Brain microvascular endothelial cell (primary cell): ENCODE measurements at regions not wholly inside any gene's neighbourhood (a gene's known extent, or its start where the extent isn't known, plus 50 kb on each side); places are given as distances from the start of the nearest gene placed in this dataset.

ENCODE experiments used
- DNase-seq: peaks from one replicate; pipeline ENCODE4 v3.0.0-alpha.2; 2020
- H3K27ac ChIP-seq: fragments of 250-450 bp; sonication (Bioruptor Pico); 2 replicates; pipeline ENCODE4 v1.5.1; 2020; ENCODE audit warnings: mild to moderate bottlenecking, moderate library complexity
- H3K27me3 ChIP-seq: fragments of 250-450 bp; sonication (Bioruptor Pico); replicated peaks from 2 replicates; pipeline ENCODE4 v1.5.1; 2020; ENCODE audit warnings: mild to moderate bottlenecking
- H3K36me3 ChIP-seq: fragments of 250-450 bp; sonication (Bioruptor Pico); replicated peaks from 2 replicates; pipeline ENCODE4 v1.5.1; 2020; ENCODE audit warnings: mild to moderate bottlenecking
- H3K4me3 ChIP-seq: 2 replicates; pipeline ENCODE4 v1.5.1; 2011; ENCODE audit warnings: low read depth, mild to moderate bottlenecking, control low read depth, low read length, moderate library complexity
- in situ Hi-C: cut with HindIII; loops from 2 replicates; pipeline ENCODE4 v1.10.0; 2017; ENCODE audit warnings: low sequenced_read_pairs, low pct_ligation_motif_present
- TF ChIP-seq, protein P1 (sequence below): IDR thresholded peaks from 2 replicates; pipeline ENCODE4 v1.5.1; 2011; ENCODE audit warnings: low read depth, mild to moderate bottlenecking, moderate library complexity, low read length, control low read depth, inconsistent platforms; ENCODE audit errors: missing control alignments

GRCh38 chr6:105458551-105458950 lies 55.7 kb upstream of the PREP start:
- TF ChIP-seq, protein P1, sequence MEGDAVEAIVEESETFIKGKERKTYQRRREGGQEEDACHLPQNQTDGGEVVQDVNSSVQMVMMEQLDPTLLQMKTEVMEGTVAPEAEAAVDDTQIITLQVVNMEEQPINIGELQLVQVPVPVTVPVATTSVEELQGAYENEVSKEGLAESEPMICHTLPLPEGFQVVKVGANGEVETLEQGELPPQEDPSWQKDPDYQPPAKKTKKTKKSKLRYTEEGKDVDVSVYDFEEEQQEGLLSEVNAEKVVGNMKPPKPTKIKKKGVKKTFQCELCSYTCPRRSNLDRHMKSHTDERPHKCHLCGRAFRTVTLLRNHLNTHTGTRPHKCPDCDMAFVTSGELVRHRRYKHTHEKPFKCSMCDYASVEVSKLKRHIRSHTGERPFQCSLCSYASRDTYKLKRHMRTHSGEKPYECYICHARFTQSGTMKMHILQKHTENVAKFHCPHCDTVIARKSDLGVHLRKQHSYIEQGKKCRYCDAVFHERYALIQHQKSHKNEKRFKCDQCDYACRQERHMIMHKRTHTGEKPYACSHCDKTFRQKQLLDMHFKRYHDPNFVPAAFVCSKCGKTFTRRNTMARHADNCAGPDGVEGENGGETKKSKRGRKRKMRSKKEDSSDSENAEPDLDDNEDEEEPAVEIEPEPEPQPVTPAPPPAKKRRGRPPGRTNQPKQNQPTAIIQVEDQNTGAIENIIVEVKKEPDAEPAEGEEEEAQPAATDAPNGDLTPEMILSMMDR, result no peak
- Histone ChIP-seq H3K36me3 (no peaks in the 10 kb centered on the region), H3K27me3 (no peaks in the 10 kb centered on the region), H3K27ac (no peak overlapping the region), H3K4me3 (no peak overlapping the region)
- in situ Hi-C loops, result no loop called here
- DNase-seq, result no peak

DNA sequence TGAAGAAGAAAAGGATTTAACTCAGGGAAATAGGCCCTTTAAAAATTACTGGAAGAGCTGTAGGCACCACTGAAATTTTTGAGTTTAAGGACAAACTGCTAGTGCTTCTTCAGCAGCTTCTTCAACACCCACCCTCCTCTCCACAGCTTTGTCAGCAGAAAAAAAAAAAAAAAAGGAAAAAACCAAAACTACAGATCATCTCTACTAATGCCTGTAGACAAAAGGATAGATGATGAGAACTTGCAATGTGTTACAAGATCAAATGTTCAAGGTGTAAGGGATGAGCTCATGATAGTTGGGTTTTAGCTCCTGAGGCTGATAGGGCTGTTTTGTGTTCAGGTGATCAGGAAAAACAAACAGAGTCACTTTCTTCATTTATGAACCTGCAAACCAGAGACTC lies 55.2 kb upstream of the PREP start:
- no peaks in the 10 kb centered on the region for H3K27me3 ChIP-seq
- H3K36me3 ChIP-seq, result no peaks in the 10 kb centered on the region
- no peak for DNase-seq
- H3K4me3 ChIP-seq, result no peak overlapping the region
- TF ChIP-seq, protein P1, result no peak
- no peak overlapping the region for H3K27ac ChIP-seq
- in situ Hi-C loops, result no loop called here

DNA sequence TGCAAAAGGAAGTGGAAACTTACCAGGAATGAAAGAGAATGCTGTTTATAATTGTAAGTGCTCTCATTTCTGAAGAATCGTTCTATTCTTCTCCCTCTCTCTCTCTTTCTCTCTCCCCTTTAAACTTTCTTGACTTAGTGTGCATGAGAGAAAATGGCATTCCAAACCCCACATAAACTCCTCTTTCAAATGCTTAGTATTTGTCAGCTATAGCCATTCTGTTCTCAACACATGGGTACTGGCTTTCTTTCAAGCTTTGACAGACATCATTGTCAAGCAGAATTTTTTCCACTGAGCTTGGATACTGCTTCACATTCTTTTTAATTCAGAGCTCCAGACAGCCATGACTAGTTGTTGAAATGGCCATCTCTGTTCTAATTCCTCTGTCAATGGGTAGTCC lies 51.1 kb upstream of the PREP start:
- TF ChIP-seq, protein P1, result no peak
- H3K4me3 ChIP-seq, result no peak overlapping the region
- no peak overlapping the region for H3K27ac ChIP-seq

DNA sequence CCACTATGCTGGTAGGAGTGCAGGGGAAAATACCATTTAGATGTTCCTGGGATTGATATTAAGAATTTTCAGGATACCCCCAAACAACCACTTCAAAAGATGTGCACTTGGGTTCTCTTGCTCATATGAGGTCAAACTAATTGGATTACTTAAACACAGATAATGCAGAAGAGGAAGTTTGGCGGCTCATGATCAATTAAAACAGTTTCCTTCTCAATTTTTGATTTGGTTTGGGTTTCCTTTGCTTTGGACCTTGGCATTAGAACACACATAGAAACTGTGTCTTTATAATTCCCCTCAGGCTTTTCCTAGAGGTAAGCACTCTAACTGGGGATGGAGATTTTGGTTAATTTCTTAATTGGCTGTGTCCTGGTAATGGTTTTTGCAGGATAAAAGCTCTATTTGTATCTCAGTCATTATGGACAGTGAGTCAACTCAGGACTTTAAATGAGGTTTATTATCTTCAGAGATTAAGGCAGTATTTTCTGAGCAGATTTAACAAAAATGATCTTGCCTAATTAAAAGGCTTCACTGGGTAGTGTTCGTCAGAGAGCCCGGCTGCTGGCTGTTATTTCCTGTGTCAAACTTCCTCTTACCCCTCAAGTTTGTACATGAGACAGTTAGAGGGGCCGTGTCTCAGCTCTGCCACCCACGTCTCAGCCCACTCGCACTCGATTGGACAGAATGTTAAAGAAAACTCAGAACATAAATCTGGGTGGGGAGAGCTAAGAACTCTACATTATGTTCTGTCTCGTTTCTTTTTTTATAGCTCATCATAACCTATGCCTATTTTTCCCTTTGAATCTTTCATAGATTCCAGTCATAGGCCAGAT lies 50.3 kb upstream of the PREP start:
- Histone ChIP-seq H3K36me3 (no peaks in the 10 kb centered on the region), H3K27ac (no peak overlapping the region), H3K4me3 (no peak overlapping the region), H3K27me3 (no peaks in the 10 kb centered on the region)
- TF ChIP-seq, protein P1, result no peak
- in situ Hi-C loops, result no loop called here
- no peak for DNase-seq

More for the DNA sequence above, 51.1 kb upstream of the PREP start:
- no peak for DNase-seq
- in situ Hi-C loops, result no loop called here
- Histone ChIP-seq H3K36me3 (no peaks in the 10 kb centered on the region), H3K27me3 (no peaks in the 10 kb centered on the region)
